GM12874 (cell line): ENCODE measurements at regions not wholly inside any gene's neighbourhood (a gene's known extent, or its start where the extent isn't known, plus 50 kb on each side); places are given as distances from the start of the nearest gene placed in this dataset.

ENCODE experiments used
- TF ChIP-seq, protein P1 (sequence below): IDR thresholded peaks from 2 replicates; pipeline ENCODE4 v1.5.1; 2011; ENCODE audit warnings: low read depth, mild to moderate bottlenecking, control low read depth, low read length, moderate library complexity; ENCODE audit not compliant: insufficient read depth

GRCh38 chr7:115822801-115823200 lies 207.8 kb downstream of the TFEC start:
- TF ChIP-seq, protein P1, sequence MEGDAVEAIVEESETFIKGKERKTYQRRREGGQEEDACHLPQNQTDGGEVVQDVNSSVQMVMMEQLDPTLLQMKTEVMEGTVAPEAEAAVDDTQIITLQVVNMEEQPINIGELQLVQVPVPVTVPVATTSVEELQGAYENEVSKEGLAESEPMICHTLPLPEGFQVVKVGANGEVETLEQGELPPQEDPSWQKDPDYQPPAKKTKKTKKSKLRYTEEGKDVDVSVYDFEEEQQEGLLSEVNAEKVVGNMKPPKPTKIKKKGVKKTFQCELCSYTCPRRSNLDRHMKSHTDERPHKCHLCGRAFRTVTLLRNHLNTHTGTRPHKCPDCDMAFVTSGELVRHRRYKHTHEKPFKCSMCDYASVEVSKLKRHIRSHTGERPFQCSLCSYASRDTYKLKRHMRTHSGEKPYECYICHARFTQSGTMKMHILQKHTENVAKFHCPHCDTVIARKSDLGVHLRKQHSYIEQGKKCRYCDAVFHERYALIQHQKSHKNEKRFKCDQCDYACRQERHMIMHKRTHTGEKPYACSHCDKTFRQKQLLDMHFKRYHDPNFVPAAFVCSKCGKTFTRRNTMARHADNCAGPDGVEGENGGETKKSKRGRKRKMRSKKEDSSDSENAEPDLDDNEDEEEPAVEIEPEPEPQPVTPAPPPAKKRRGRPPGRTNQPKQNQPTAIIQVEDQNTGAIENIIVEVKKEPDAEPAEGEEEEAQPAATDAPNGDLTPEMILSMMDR, result no peak

- TF ChIP-seq, protein P1, result no peak
These were observed 208.2 kb downstream of the TFEC start for GRCh38 chr7:115822380-115822779.

- TF ChIP-seq, protein P1, result no peak
These were observed 214.1 kb downstream of the TFEC start for GRCh38 chr7:115816318-115816974.

- TF ChIP-seq, protein P1, result no peak
These were observed 217.8 kb downstream of the TFEC start for GRCh38 chr7:115812794-115813193.

- TF ChIP-seq, protein P1, result no peak
These were observed 225.1 kb downstream of the TFEC start for GRCh38 chr7:115805458-115805857.

DNA sequence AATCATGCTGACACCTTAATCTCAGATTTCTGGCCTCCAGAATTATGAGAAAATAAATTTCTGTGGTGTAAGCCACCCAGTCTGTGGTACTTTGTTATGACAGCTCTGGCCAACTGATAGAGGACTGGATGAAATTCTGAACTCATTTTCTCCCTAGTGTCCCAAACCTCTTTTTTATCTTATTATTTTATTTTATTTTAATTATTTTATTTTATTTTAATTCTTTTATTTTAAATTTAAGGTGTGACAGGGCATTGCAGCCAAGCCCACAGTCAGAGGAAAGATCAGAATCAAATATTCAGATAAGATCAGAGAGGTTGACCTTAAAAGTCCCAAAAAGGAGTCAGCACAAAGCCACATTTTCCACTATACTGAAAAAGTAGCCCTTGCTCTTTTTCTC lies 228.1 kb downstream of the TFEC start:
- TF ChIP-seq, protein P1, result no peak

GRCh38 chr7:115799430-115799829 lies 231.1 kb downstream of the TFEC start:
- TF ChIP-seq, protein P1, result no peak
